Caco-2 (cell line): ENCODE measurements at regions not wholly inside any gene's neighbourhood (a gene's known extent, or its start where the extent isn't known, plus 50 kb on each side); places are given as distances from the start of the nearest gene placed in this dataset.

Source experiments
- BruUV-seq: library from RNA; stranded (reverse); fragments of 400-500 nt; replicated peaks from 2 replicates; lab custom pipeline; 2021; lab: Mats Ljungman, UMichigan
- CTCF ChIA-PET: fragments of 300-600 bp; sonication (Branson Sonifier 250); formaldehyde crosslinking; loops from one replicate; lab custom pipeline; 2022; ENCODE audit warnings: antibody characterized with exemption; lab: Charles Lee
- POLR2A ChIA-PET: fragments of 300-600 bp; sonication (Branson Sonifier 250); formaldehyde crosslinking; loops from one replicate; lab custom pipeline; 2022; ENCODE audit warnings: antibody characterized with exemption; lab: Charles Lee
- DNase-seq, 2 experiments: peaks; one replicate each; pipeline versions ENCODE4 v3.0.0 to v3.0.0-alpha.2; 2020 to 2022
- H3K27me3 ChIP-seq: replicated peaks from 2 replicates; pipeline ENCODE4 v1.6.0; 2011; ENCODE audit warnings: low read length; ENCODE audit not compliant: control insufficient read depth, insufficient read depth
- H3K36me3 ChIP-seq: 2 replicates; pipeline ENCODE4 v1.5.1; 2011; ENCODE audit warnings: low read length; ENCODE audit not compliant: control insufficient read depth, insufficient read depth
- H3K4me1 ChIP-seq: fragments of 250-450 bp; sonication (Bioruptor Pico); 2 replicates; pipeline ENCODE4 v1.5.1; 2020; ENCODE audit warnings: mild to moderate bottlenecking
- H3K4me3 ChIP-seq: 2 replicates; pipeline ENCODE4 v1.5.1; 2011; ENCODE audit warnings: low read depth, mild to moderate bottlenecking, control low read depth, low read length
- H3K9me3 ChIP-seq: fragments of 250-450 bp; sonication (Bioruptor Pico); 2 replicates; pipeline ENCODE4 v1.5.1; 2020; ENCODE audit warnings: mild to moderate bottlenecking, moderate library complexity
- H3K27ac Mint-ChIP-seq: one replicate; pipeline ENCODE4 v1.8.0; 2022; ENCODE audit warnings: mixed read lengths; ENCODE audit not compliant: unreplicated experiment
- H3K27me3 Mint-ChIP-seq: one replicate; pipeline ENCODE4 v1.8.0; 2022; ENCODE audit warnings: mixed read lengths; ENCODE audit not compliant: insufficient read depth, unreplicated experiment
- H3K36me3 Mint-ChIP-seq: one replicate; pipeline ENCODE4 v1.8.0; 2022; ENCODE audit warnings: mild to moderate bottlenecking, mixed read lengths; ENCODE audit not compliant: insufficient read depth, unreplicated experiment
- H3K4me1 Mint-ChIP-seq: one replicate; pipeline ENCODE4 v1.8.0; 2022; ENCODE audit warnings: low read depth, mixed read lengths; ENCODE audit not compliant: unreplicated experiment
- H3K4me3 Mint-ChIP-seq: one replicate; pipeline ENCODE4 v1.8.0; 2022; ENCODE audit warnings: mild to moderate bottlenecking, moderate library complexity, mixed read lengths; ENCODE audit not compliant: unreplicated experiment
- H3K9me3 Mint-ChIP-seq: one replicate; pipeline ENCODE4 v1.8.0; 2022; ENCODE audit warnings: mixed read lengths; ENCODE audit not compliant: unreplicated experiment
- intact Hi-C: fragments of 100-400 bp; cut with micrococcal nuclease; formaldehyde crosslinking; loops from one replicate; pipeline ENCODE4 v1.10.0; 2022; ENCODE audit not compliant: unreplicated experiment
- TF ChIP-seq, protein P1 (sequence below), 2 experiments: fragments of 200-600 bp in 1 of 2; IDR thresholded peaks; 1 replicate in 1 of 2; 2 replicates in 1 of 2; pipeline versions ENCODE4 v1.5.1 to v1.8.0; 2011 to 2022; ENCODE audit warnings: antibody characterized with exemption in 1 of 2, control low read depth in 1 of 2, inconsistent platforms in 1 of 2, low read depth in 1 of 2, low read length in 1 of 2, mild to moderate bottlenecking in 1 of 2, moderate library complexity in 1 of 2; ENCODE audit not compliant: insufficient read depth in 1 of 2, severe bottlenecking in 1 of 2, unreplicated experiment in 1 of 2

DNA sequence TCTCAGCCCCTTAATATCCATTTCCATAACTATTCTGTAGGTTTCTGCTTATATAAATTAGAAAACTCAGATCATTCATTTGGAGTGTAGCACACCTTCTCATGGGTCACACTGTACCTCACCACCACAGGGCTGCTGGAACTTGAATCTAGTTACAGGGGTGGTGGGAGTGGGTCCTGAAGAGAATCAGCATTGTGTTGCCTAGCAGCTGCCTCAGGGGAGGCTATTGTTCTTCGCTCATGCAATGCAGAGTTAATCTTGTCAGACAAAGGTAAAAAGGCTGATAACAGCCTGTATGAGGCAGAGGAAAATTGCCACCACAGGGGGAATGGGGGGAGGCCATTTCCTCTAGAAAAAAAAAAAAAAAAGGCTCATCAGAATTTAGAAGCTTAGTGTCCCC is 496.0 kb upstream of the ADGRB3 start:
- Histone ChIP-seq H3K36me3 (no peaks in the 10 kb centered on the region), H3K4me1 (no peaks in the 10 kb centered on the region), H3K4me3 (no peak overlapping the region), H3K27me3 (no peaks in the 10 kb centered on the region), H3K9me3 (no peaks in the 10 kb centered on the region)
- intact Hi-C loops, result no loop called here
- H3K27me3 Mint-ChIP-seq, result peaks cover 5% of the 10 kb centered on the region
- H3K4me3 Mint-ChIP-seq, result no peak overlapping the region
- peaks cover 9% of the 10 kb centered on the region for H3K9me3 Mint-ChIP-seq
- no peak for DNase-seq
- TF ChIP-seq, protein P1, sequence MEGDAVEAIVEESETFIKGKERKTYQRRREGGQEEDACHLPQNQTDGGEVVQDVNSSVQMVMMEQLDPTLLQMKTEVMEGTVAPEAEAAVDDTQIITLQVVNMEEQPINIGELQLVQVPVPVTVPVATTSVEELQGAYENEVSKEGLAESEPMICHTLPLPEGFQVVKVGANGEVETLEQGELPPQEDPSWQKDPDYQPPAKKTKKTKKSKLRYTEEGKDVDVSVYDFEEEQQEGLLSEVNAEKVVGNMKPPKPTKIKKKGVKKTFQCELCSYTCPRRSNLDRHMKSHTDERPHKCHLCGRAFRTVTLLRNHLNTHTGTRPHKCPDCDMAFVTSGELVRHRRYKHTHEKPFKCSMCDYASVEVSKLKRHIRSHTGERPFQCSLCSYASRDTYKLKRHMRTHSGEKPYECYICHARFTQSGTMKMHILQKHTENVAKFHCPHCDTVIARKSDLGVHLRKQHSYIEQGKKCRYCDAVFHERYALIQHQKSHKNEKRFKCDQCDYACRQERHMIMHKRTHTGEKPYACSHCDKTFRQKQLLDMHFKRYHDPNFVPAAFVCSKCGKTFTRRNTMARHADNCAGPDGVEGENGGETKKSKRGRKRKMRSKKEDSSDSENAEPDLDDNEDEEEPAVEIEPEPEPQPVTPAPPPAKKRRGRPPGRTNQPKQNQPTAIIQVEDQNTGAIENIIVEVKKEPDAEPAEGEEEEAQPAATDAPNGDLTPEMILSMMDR (IDR thresholded peaks at IDR 0.05; ENCODE audit: insufficient read depth in 1 of 2, low read depth in 1 of 2, low read length in 1 of 2, severe bottlenecking in 1 of 2, unreplicated experiment in 1 of 2), result no peak
- ChIA-PET POLR2A (no interaction called here), CTCF (no interaction called here)
- no peak overlapping the region for H3K27ac Mint-ChIP-seq
- H3K36me3 Mint-ChIP-seq, result no peaks in the 10 kb centered on the region
- H3K4me1 Mint-ChIP-seq, result no peaks in the 10 kb centered on the region
- no TSS peak for BruUV-seq

DNA sequence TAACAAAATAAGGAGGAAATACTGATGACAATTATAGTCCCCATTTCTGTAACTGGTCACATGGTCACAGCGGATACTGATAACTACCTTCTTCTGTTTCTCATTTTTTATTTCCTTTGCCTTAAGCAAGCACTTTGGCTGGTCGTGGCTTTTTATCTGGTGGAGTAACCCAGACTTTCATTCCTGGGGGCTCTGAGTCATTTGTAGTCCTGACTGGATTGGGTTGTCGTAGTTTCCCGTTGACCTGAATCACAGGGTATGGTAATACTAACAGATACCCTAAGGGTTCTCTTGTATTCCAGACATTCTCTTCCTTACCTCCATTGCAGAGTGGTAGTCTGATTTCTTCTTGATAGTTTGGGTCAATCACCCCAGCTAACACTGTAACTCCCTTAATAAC is 500.3 kb upstream of the ADGRB3 start:
- H3K36me3 Mint-ChIP-seq, result no peaks in the 10 kb centered on the region
- intact Hi-C loops, result no loop called here
- ChIA-PET POLR2A (no interaction called here), CTCF (no interaction called here)
- H3K4me3 Mint-ChIP-seq, result no peak overlapping the region
- Histone ChIP-seq H3K4me1 (no peaks in the 10 kb centered on the region), H3K36me3 (no peaks in the 10 kb centered on the region), H3K4me3 (no peak overlapping the region), H3K9me3 (no peaks in the 10 kb centered on the region), H3K27me3 (no peaks in the 10 kb centered on the region)
- H3K27me3 Mint-ChIP-seq, result peaks cover 3% of the 10 kb centered on the region
- TF ChIP-seq, protein P1 (IDR thresholded peaks at IDR 0.05; ENCODE audit: insufficient read depth in 1 of 2, low read depth in 1 of 2, low read length in 1 of 2, severe bottlenecking in 1 of 2, unreplicated experiment in 1 of 2), result no peak
- H3K27ac Mint-ChIP-seq, result no peak overlapping the region
- H3K4me1 Mint-ChIP-seq, result no peaks in the 10 kb centered on the region
- H3K9me3 Mint-ChIP-seq, result no peaks in the 10 kb centered on the region
- no peak for DNase-seq
- BruUV-seq, result no TSS peak

DNA sequence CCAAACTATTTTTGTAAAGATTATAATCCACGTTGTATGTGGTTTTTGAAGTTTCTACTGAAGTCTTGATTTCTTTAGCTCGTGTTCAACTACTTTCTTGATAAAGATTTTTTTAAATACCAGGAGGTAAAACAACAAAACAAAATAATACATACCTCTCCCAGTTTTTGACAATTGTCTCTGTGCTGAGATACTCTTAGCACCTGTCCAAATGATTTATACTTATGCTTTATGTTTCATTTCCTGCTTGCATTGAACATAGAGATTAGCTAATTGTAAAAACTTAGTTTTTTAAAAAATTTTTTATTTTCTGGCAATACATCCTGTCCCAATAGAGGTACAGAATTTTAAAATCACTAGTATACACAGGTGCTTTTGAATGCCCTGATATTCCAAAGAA is 506.9 kb upstream of the ADGRB3 start:
- Histone ChIP-seq H3K4me3 (no peak overlapping the region), H3K27me3 (no peaks in the 10 kb centered on the region), H3K4me1 (no peaks in the 10 kb centered on the region), H3K36me3 (no peaks in the 10 kb centered on the region), H3K9me3 (no peaks in the 10 kb centered on the region)
- no peak for DNase-seq
- BruUV-seq, result no TSS peak
- no peaks in the 10 kb centered on the region for H3K9me3 Mint-ChIP-seq
- TF ChIP-seq, protein P1 (IDR thresholded peaks at IDR 0.05; ENCODE audit: insufficient read depth in 1 of 2, low read depth in 1 of 2, low read length in 1 of 2, severe bottlenecking in 1 of 2, unreplicated experiment in 1 of 2), result no peak
- POLR2A ChIA-PET, result no interaction called here
- H3K27ac Mint-ChIP-seq, result no peak overlapping the region
- no peaks in the 10 kb centered on the region for H3K36me3 Mint-ChIP-seq
- no peaks in the 10 kb centered on the region for H3K4me1 Mint-ChIP-seq
- CTCF ChIA-PET, result no interaction called here
- H3K27me3 Mint-ChIP-seq, result peaks cover 3% of the 10 kb centered on the region
- intact Hi-C loops, result no loop called here
- H3K4me3 Mint-ChIP-seq, result no peak overlapping the region
